AG09309 (cell line): ENCODE measurements at regions not wholly inside any gene's neighbourhood (a gene's known extent, or its start where the extent isn't known, plus 50 kb on each side); places are given as distances from the start of the nearest gene placed in this dataset.
"Not testable (repeated sequence)": the region's sequence is repeated elsewhere in the genome, so short reads cannot be mapped to it uniquely, and the experiment has no call there.

Experiments used
- DNase-seq: peaks from one replicate; pipeline ENCODE4 v3.0.0-alpha.2; 2010; ENCODE audit warnings: low read depth
- H3K4me3 ChIP-seq: 2 replicates; pipeline ENCODE4 v1.5.1; 2011; ENCODE audit warnings: mild to moderate bottlenecking, low read depth, low read length, moderate library complexity; ENCODE audit not compliant: control insufficient read depth
- TF ChIP-seq, protein P1 (sequence below): IDR thresholded peaks from 2 replicates; pipeline ENCODE4 v1.5.1; 2011; ENCODE audit warnings: mild to moderate bottlenecking, low read depth, low read length, inconsistent platforms; ENCODE audit not compliant: insufficient read depth, control insufficient read depth; ENCODE audit errors: missing control alignments

DNA sequence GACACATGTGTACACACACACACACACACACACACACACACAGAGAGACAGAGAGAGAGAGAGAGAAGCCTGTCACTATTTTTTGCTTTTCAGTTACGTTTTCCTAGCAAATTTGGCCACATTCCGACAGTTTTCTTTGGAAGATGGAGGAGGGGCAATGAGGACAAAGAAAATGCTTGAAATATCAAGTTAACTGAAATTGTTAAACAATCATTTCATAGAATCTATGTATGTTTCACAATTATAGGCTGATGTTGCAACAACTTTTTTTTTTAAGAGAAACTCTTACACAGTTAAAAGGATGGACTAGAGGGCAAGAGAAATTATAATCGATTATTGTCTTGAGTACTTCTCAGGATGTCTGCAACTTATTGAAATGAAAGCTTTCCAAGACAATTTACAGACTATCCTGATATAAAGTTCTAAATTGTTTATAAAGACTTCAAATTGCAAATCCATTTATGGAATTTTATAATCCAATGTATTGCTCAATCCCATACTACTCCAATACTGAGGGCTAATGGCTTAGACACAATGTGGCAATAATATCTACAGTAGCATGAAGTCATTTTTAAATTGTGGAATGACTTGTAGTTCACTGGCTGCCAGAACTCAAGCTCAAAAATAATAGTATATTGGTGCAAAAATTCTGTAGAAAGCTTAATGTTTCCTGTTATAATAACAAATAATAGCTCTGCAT, 647.0 kb upstream of the PCDH7 start:
- no peak overlapping the region for H3K4me3 ChIP-seq
- no peak for DNase-seq
- TF ChIP-seq, protein P1, sequence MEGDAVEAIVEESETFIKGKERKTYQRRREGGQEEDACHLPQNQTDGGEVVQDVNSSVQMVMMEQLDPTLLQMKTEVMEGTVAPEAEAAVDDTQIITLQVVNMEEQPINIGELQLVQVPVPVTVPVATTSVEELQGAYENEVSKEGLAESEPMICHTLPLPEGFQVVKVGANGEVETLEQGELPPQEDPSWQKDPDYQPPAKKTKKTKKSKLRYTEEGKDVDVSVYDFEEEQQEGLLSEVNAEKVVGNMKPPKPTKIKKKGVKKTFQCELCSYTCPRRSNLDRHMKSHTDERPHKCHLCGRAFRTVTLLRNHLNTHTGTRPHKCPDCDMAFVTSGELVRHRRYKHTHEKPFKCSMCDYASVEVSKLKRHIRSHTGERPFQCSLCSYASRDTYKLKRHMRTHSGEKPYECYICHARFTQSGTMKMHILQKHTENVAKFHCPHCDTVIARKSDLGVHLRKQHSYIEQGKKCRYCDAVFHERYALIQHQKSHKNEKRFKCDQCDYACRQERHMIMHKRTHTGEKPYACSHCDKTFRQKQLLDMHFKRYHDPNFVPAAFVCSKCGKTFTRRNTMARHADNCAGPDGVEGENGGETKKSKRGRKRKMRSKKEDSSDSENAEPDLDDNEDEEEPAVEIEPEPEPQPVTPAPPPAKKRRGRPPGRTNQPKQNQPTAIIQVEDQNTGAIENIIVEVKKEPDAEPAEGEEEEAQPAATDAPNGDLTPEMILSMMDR, result no peak

DNA sequence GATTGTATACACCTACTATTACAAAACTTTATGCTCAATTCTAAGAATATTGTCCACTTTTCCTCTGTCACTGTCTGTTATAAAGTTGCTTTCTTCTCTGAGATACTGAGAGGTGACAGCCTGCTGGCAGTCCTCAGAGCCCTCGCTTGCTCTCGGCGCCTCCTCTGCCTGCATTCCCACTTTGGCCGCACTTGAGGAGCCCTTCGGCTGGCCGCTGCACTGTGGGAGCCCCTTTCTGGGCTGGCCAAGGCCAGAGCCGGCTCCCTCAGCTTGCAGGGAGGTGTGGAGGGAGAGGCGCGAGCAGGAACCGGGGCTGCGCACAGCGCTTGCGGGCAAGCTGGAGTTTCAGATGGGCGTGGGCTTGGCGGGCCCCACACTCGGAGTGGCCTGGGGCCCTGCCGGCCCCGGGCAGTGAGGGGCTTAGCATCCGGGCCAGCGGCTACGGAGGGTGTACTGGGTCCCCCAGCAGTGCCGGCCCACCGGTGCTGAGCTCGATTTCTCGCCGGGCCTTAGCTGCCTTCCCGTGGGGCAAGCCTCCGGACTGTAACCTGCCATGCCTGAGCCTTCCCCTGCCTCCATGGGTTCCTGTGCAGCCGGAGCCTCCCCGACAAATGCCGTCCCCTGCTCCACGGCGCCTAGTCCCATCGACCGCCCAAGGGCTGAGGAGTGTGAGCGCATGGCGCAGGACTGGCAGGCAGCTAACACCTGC, 627.6 kb upstream of the PCDH7 start:
- not testable (repeated sequence) for DNase-seq, H3K4me3 ChIP-seq

DNA sequence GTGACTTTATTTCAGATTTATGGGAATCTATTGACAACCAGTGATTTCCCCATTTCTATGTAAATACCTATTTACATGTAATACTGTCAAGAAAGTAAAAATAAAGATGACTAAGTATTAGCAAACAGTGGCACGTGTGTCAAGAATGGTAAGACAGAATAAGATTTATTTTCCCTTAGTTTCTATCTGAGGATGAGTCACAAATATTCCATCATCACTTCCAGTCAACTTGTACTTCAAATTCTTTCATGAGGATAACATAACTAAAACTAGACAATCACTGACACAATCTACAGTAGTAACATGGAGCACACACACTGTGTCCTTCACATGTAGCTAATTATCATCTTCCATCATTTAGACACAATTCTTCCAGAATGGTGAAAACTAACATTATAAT, 625.3 kb upstream of the PCDH7 start:
- no peak for DNase-seq
- H3K4me3 ChIP-seq, result no peak overlapping the region
- TF ChIP-seq, protein P1, result no peak

DNA sequence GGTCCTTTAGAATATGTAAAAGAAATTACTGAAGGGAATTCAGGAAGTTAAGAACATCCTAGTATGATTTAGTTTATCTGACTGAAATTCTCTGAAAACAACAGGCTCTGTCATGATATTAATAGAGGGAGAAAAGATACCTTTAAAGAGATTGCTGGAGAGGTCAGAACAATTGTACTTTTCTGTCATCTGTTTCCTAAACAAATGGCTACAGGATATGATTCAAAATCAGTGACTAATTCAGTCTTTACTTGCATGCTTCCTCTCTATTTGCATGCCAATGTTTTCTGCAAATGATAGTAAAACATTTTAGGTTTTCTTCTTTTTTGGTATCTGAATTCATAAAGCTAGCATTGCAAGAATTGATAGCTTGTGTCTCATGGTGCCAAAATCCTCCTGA, 616.7 kb upstream of the PCDH7 start:
- DNase-seq, result no peak
- H3K4me3 ChIP-seq, result no peak overlapping the region
- TF ChIP-seq, protein P1, result no peak

DNA sequence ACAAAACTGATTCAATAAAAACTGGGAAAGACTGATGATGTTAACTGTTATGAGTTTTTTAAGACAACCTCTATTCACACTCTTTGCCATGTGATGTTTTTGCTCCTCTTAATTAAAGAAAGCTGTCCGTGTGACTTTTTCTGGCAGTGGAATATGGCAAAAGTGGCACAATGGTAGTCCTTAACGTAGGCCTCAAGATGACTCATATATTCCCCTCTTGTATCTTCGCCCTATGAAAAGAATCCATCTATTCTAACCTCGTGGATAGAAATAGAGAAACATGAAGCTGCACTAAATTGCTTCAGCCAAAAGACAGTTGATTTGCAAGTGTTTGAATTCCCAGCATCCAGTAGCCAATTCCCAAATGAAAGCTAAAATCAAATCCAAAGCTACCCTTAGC, 603.8 kb upstream of the PCDH7 start:
- no peak overlapping the region for H3K4me3 ChIP-seq
- TF ChIP-seq, protein P1, result no peak
- no peak for DNase-seq

DNA sequence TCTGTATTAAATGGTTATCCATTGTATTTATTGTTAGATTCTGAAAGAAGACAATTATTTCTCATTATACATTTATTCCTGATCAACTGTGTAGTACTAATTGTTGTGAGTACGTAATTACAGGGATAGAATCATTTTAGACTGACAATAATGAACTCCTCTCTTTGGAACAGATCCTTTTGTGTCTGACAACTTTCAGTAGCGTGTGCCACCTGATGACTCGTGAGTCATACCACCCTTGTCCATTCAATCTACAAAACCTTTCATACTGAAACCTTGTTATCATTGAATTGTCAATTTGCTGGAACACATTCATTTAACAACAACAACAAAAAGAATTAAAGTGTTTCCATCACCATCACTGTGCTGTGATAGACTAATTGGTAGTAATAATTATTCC, 602.7 kb upstream of the PCDH7 start:
- TF ChIP-seq, protein P1, result no peak

DNA sequence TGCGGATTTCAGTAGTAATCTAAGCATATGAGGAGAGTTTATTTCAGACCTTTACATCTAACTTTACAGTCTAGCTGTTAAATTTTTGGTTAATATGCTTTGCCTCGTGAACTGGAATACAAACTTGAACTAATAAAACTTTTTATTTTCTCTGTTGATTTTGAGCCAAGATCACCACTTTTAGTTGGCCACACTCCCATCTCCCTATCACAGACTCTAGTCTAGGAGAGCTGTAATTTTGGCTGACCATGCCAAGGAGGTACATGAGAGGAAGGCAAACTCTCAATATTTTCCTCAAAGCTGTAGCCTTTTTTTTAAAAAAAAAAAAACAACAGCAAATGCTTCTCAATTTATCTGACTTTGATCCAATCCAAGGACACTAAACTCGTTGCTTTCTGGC, 597.5 kb upstream of the PCDH7 start:
- H3K4me3 ChIP-seq, result no peak overlapping the region
- TF ChIP-seq, protein P1, result no peak
- DNase-seq, result no peak

More for the DNA sequence above, 602.7 kb upstream of the PCDH7 start:
- DNase-seq, result no peak
- H3K4me3 ChIP-seq, result no peak overlapping the region

DNA sequence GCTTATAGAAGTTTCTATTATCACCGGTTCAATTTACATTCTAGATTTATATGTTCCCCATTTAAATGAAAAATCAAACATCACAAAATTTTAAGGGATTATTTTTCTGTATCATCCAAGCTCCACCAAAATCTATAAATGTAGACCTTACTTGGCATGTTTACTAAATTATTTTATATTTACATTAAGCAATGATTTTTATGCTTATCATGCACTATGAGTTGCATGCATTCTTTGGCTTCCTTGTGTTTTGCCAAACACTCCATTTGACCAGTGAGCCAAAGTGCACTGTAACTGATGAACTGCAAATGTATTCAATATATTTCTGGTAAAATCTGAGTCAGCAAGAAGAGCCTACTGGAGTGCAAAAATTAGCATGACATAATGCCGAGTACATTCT, 595.5 kb upstream of the PCDH7 start:
- H3K4me3 ChIP-seq, DNase-seq: not testable (repeated sequence)
